ENCODE measurements at regions not wholly inside any gene's neighbourhood (a gene's known extent, or its start where the extent isn't known, plus 50 kb on each side); places are given as distances from the start of the nearest gene placed in this dataset.

DNA sequence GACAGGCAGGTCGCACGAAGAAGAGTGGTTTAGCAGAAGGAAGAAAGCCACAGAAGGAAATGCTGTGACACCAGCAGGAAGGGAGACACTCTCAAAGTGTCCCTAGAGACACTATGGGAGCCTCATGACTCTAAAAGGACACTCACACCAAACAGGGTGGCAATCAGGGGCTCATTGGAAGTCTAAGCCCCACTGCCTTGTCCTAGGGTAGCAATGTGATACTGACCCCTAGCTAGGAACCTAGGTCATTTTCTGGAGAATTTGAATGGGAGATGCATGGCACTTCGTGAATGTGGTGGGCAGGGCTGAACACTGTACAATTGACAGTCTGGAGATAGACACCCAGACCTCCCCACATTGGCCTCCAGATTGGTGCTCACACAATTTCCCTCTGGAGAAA is 385.0 kb downstream of the EIPR1 start:
- Mint-ChIP-seq H3K4me3 (no peak overlapping the region), H3K9me3 (no peaks in the 10 kb centered on the region)
- ATAC-seq (ENCODE audit: poor library complexity): no peak

DNA sequence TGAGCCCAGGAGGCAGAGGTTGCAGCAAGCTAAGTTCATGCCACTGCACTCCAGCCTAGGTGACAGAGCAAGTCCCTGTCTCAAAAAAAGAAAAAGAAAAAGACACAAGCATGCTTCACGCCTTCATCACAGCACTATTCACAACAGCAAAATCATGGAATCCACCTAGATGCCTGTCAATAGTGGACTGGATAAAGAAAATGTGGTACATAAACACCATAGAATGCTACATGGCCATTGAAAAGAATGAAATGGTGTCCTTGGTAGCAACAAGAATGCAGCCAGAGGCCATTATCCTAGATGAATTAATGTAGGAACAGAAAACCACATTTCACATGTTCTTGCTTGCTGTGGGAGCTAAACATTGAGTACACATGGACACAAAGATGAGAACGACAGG is 392.6 kb downstream of the EIPR1 start:
- ATAC-seq (ENCODE audit: poor library complexity): no peak
- DNase-seq: no peak
- H3K36me3 Mint-ChIP-seq (ENCODE audit: low read depth): no peaks in the 10 kb centered on the region
- ChIA-PET CTCF (no interaction called here), POLR2A (no interaction called here)
- no peak overlapping the region for H3K4me3 ChIP-seq (ENCODE audit: low read length)
- no peak overlapping the region for H3K27ac Mint-ChIP-seq
- TF ChIP-seq, protein P1, sequence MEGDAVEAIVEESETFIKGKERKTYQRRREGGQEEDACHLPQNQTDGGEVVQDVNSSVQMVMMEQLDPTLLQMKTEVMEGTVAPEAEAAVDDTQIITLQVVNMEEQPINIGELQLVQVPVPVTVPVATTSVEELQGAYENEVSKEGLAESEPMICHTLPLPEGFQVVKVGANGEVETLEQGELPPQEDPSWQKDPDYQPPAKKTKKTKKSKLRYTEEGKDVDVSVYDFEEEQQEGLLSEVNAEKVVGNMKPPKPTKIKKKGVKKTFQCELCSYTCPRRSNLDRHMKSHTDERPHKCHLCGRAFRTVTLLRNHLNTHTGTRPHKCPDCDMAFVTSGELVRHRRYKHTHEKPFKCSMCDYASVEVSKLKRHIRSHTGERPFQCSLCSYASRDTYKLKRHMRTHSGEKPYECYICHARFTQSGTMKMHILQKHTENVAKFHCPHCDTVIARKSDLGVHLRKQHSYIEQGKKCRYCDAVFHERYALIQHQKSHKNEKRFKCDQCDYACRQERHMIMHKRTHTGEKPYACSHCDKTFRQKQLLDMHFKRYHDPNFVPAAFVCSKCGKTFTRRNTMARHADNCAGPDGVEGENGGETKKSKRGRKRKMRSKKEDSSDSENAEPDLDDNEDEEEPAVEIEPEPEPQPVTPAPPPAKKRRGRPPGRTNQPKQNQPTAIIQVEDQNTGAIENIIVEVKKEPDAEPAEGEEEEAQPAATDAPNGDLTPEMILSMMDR (IDR thresholded peaks at IDR 0.05): no peak
- no peaks in the 10 kb centered on the region for H3K9me3 ChIP-seq (ENCODE audit: control insufficient read depth in 1 of 2, insufficient read depth in 1 of 2, low read length in 2 of 2)
- H3K4me3 Mint-ChIP-seq: no peak overlapping the region
- peaks cover 2% of the 10 kb centered on the region for H3K9me3 Mint-ChIP-seq
- no peak overlapping the region for H3K27ac ChIP-seq (ENCODE audit: low read depth in 1 of 2, low read length in 2 of 2)
- H3K4me1 Mint-ChIP-seq (ENCODE audit: low read depth): no peaks in the 10 kb centered on the region
- no peaks in the 10 kb centered on the region for H3K36me3 ChIP-seq (ENCODE audit: insufficient read depth, low read length)
- intact Hi-C loops (cut with DNase I, micrococcal nuclease): no loop called here
- no peaks in the 10 kb centered on the region for H3K27me3 ChIP-seq (ENCODE audit: control insufficient read depth in 1 of 2, insufficient read depth in 2 of 2, low read length in 2 of 2)
- H3K4me1 ChIP-seq (ENCODE audit: insufficient read depth, low read length): no peaks in the 10 kb centered on the region
- peaks cover 8% of the 10 kb centered on the region for H3K27me3 Mint-ChIP-seq

More for the DNA sequence above, 385.0 kb downstream of the EIPR1 start:
- Histone ChIP-seq H3K27me3 (ENCODE audit: control insufficient read depth in 1 of 2, insufficient read depth in 2 of 2, low read length in 2 of 2) (peaks cover 0 to 3% of the 10 kb centered on the region in 2 experiments), H3K27ac (ENCODE audit: low read depth in 1 of 2, low read length in 2 of 2) (no peak overlapping the region), H3K9me3 (ENCODE audit: control insufficient read depth in 1 of 2, insufficient read depth in 1 of 2, low read length in 2 of 2) (no peaks in the 10 kb centered on the region), H3K4me1 (ENCODE audit: insufficient read depth, low read length) (no peaks in the 10 kb centered on the region), H3K4me3 (ENCODE audit: low read length) (no peak overlapping the region), H3K36me3 (ENCODE audit: insufficient read depth, low read length) (no peaks in the 10 kb centered on the region)
- Mint-ChIP-seq H3K36me3 (ENCODE audit: low read depth) (no peaks in the 10 kb centered on the region), H3K27ac (no peak overlapping the region), H3K27me3 (peaks cover 8% of the 10 kb centered on the region), H3K4me1 (ENCODE audit: low read depth) (no peaks in the 10 kb centered on the region)
- intact Hi-C loops (cut with DNase I, micrococcal nuclease): no loop called here
- TF ChIP-seq, protein P1 (IDR thresholded peaks at IDR 0.05): no peak
- DNase-seq: no peak
- ChIA-PET POLR2A (no interaction called here), CTCF (interaction anchor here (0.6 kb wide), 1 partner anchor 966 kb away, joined by 3 read pairs; no protein-coding TSS in a partner anchor)

DNA sequence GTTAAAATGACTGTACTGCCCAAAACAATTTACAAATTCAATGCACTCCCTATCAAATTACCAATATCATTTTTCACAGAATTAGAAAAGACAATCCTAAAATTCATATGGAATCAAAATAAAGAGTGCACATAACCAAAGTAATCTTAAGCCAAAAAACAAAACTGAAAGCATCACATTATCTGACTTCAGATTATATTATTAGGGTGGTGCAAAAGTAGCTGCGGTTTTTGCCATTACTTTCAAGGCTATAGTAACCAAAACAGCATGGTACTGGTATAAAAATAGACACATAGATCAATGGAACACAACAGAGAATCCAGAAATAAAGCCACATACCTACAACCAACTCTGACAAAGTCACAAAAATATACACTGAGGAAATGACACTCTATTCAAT is 396.6 kb downstream of the EIPR1 start:
- intact Hi-C loops (cut with DNase I, micrococcal nuclease): no loop called here
- no peak for DNase-seq
- Mint-ChIP-seq H3K27ac (no peak overlapping the region), H3K4me1 (ENCODE audit: low read depth) (no peaks in the 10 kb centered on the region), H3K27me3 (peaks cover 4% of the 10 kb centered on the region), H3K9me3 (peaks cover 2% of the 10 kb centered on the region), H3K36me3 (ENCODE audit: low read depth) (no peaks in the 10 kb centered on the region), H3K4me3 (no peak overlapping the region)
- no peaks in the 10 kb centered on the region for H3K4me1 ChIP-seq (ENCODE audit: insufficient read depth, low read length)
- H3K27ac ChIP-seq (ENCODE audit: low read depth in 1 of 2, low read length in 2 of 2): no peak overlapping the region
- no peak overlapping the region for H3K4me3 ChIP-seq (ENCODE audit: low read length)
- no peaks in the 10 kb centered on the region for H3K9me3 ChIP-seq (ENCODE audit: control insufficient read depth in 1 of 2, insufficient read depth in 1 of 2, low read length in 2 of 2)
- TF ChIP-seq, protein P1 (IDR thresholded peaks at IDR 0.05): no peak
- ATAC-seq (ENCODE audit: poor library complexity): no peak
- POLR2A ChIA-PET: no interaction called here
- no peaks in the 10 kb centered on the region for H3K27me3 ChIP-seq (ENCODE audit: control insufficient read depth in 1 of 2, insufficient read depth in 2 of 2, low read length in 2 of 2)
- CTCF ChIA-PET: no interaction called here
- H3K36me3 ChIP-seq (ENCODE audit: insufficient read depth, low read length): no peaks in the 10 kb centered on the region

All from CD4-positive, alpha-beta T cell (primary cell).